G401.6 (cell line): ENCODE measurements at regions not wholly inside any gene's neighbourhood (a gene's known extent, or its start where the extent isn't known, plus 50 kb on each side); places are given as distances from the start of the nearest gene placed in this dataset.

Experiments used
- FAIRE-seq: peaks from 2 replicates; lab custom pipeline; 2012; peaks lifted over from hg19 to GRCh38; lab: Jason Lieb, UNC

GRCh38 chr17:54007855-54008254 lies 185.1 kb downstream of the KIF2B start:
- FAIRE-seq = no peak

GRCh38 chr17:54009502-54009901 lies 186.8 kb downstream of the KIF2B start:
- no peak for FAIRE-seq

GRCh38 chr17:54013072-54013471 lies 190.3 kb downstream of the KIF2B start:
- FAIRE-seq = no peak

GRCh38 chr17:54015734-54016133 lies 193.0 kb downstream of the KIF2B start:
- FAIRE-seq = no peak

- FAIRE-seq = no peak
Observed at GRCh38 chr17:54021418-54021817, 198.7 kb downstream of the KIF2B start.

- FAIRE-seq = no peak
Observed at GRCh38 chr17:54028986-54029580, 206.4 kb downstream of the KIF2B start.

- no peak for FAIRE-seq
Observed at GRCh38 chr17:54029986-54030385, 207.3 kb downstream of the KIF2B start.

GRCh38 chr17:54046570-54046969 lies 223.8 kb downstream of the KIF2B start:
- FAIRE-seq = no peak

GRCh38 chr17:54063639-54064038 lies 240.9 kb downstream of the KIF2B start:
- no peak for FAIRE-seq

GRCh38 chr17:54085020-54085419 lies 262.3 kb downstream of the KIF2B start:
- no peak for FAIRE-seq

- no peak for FAIRE-seq
Observed at GRCh38 chr17:54085934-54086333, 263.2 kb downstream of the KIF2B start.

- no peak for FAIRE-seq
Observed at GRCh38 chr17:54096216-54096615, 273.5 kb downstream of the KIF2B start.

GRCh38 chr17:54099221-54099620 lies 276.5 kb downstream of the KIF2B start:
- no peak for FAIRE-seq

GRCh38 chr17:54102246-54102645 lies 279.5 kb downstream of the KIF2B start:
- FAIRE-seq = no peak

- FAIRE-seq = no peak
Observed at GRCh38 chr17:54111576-54111975, 288.8 kb downstream of the KIF2B start.

- no peak for FAIRE-seq
Observed at GRCh38 chr17:54117452-54117851, 294.7 kb downstream of the KIF2B start.

- FAIRE-seq = no peak
Observed at GRCh38 chr17:54124456-54124855, 301.7 kb downstream of the KIF2B start.

GRCh38 chr17:54153423-54153822 lies 330.7 kb downstream of the KIF2B start:
- no peak for FAIRE-seq

- no peak for FAIRE-seq
Observed at GRCh38 chr17:54157542-54157941, 334.8 kb downstream of the KIF2B start.

GRCh38 chr17:54172096-54172984 lies 349.6 kb downstream of the KIF2B start:
- FAIRE-seq = no peak

- FAIRE-seq = no peak
Observed at GRCh38 chr17:54172985-54173316, 350.2 kb downstream of the KIF2B start.

- FAIRE-seq = no peak
Observed at GRCh38 chr17:54177606-54178308, 355.0 kb downstream of the KIF2B start.

- FAIRE-seq = no peak
Observed at GRCh38 chr17:54180950-54181349, 358.2 kb downstream of the KIF2B start.
